HEK293 (cell line): ENCODE measurements at regions not wholly inside any gene's neighbourhood (a gene's known extent, or its start where the extent isn't known, plus 50 kb on each side); places are given as distances from the start of the nearest gene placed in this dataset.

ENCODE experiments used
- CTCF ChIA-PET: fragments of 350-600 bp; formaldehyde crosslinking; extraction: SDS; loops from one replicate; lab custom pipeline; 2021; ENCODE audit warnings: antibody characterized with exemption; lab: Yijun Ruan, JAX
- POLR2A ChIA-PET: fragments of 300-600 bp; formaldehyde crosslinking; extraction: SDS; loops from one replicate; lab custom pipeline; 2020; ENCODE audit warnings: antibody characterized with exemption, inconsistent platforms; lab: Yijun Ruan, JAX
- H3K27ac ChIP-seq: fragments of 200-500 bp; sonication (Bioruptor generic); 2 replicates; pipeline ENCODE4 v1.5.1; 2014; ENCODE audit warnings: low read depth, low read length, control low read depth, inconsistent platforms; ENCODE audit errors: extremely low read depth
- H3K36me3 ChIP-seq, 2 experiments: fragments of 200-500 bp in 1 of 2; sonication (Bioruptor generic) in 1 of 2; 1 replicate in 1 of 2; 2 replicates in 1 of 2; pipeline ENCODE4 v1.5.1; 2014 to 2017; ENCODE audit warnings: inconsistent platforms in 2 of 2, low read length in 2 of 2; ENCODE audit not compliant: control insufficient read depth in 2 of 2, insufficient read depth in 1 of 2
- H3K4me1 ChIP-seq: fragments of 200-500 bp; sonication (Bioruptor generic); 2 replicates; pipeline ENCODE4 v1.5.1; 2014; ENCODE audit warnings: mild to moderate bottlenecking, low read length, inconsistent platforms; ENCODE audit not compliant: control insufficient read depth, insufficient read depth
- H3K4me3 ChIP-seq: 2 replicates; pipeline ENCODE4 v1.5.1; 2011; ENCODE audit warnings: low read depth, mild to moderate bottlenecking, control low read depth, low read length, moderate library complexity
- H3K9me3 ChIP-seq: fragments of 200-500 bp; sonication (Bioruptor generic); 2 replicates; pipeline ENCODE4 v1.5.1; 2014; ENCODE audit warnings: low read depth, low read length, inconsistent platforms; ENCODE audit not compliant: control insufficient read depth, insufficient read depth
- HOXD13 ChIP-seq: sonication (generic); formaldehyde crosslinking; IDR thresholded peaks from 2 replicates; pipeline ENCODE4 v1.8.0; 2022; ENCODE audit warnings: missing genetic modification reagents, borderline replicate concordance
- KLF10 ChIP-seq: fragments of 450-650 bp; IDR thresholded peaks from 2 replicates; pipeline ENCODE4 v1.5.1; 2018; ENCODE audit warnings: missing biosample characterization, mild to moderate bottlenecking, missing genetic modification characterization
- KLF16 ChIP-seq: fragments of 450-650 bp; formaldehyde crosslinking; IDR thresholded peaks from 2 replicates; pipeline ENCODE4 v1.5.1; 2017; ENCODE audit warnings: missing biosample characterization, missing genetic modification characterization
- KLF9 ChIP-seq: fragments of 450-650 bp; formaldehyde crosslinking; IDR thresholded peaks from 2 replicates; pipeline ENCODE4 v1.5.1; 2016; ENCODE audit warnings: missing biosample characterization, missing genetic modification characterization, low read depth
- ZNF16 ChIP-seq: fragments of 450-650 bp; formaldehyde crosslinking; IDR thresholded peaks from 2 replicates; pipeline ENCODE4 v1.5.1; 2016; ENCODE audit warnings: low read depth, missing biosample characterization, missing genetic modification characterization
- ZNF335 ChIP-seq: fragments of 450-650 bp; formaldehyde crosslinking; conservative IDR thresholded peaks from 2 replicates; pipeline ENCODE4 v1.5.1; 2016; ENCODE audit warnings: missing biosample characterization, missing genetic modification characterization
- ZNF510 ChIP-seq: fragments of 450-650 bp; formaldehyde crosslinking; IDR thresholded peaks from 2 replicates; pipeline ENCODE4 v1.5.1; 2018; ENCODE audit warnings: mild to moderate bottlenecking, missing genetic modification characterization, missing biosample characterization; ENCODE audit not compliant: insufficient replicate concordance
- ZNF530 ChIP-seq: fragments of 450-650 bp; formaldehyde crosslinking; IDR thresholded peaks from 2 replicates; pipeline ENCODE4 v1.5.1; 2016; ENCODE audit warnings: low read depth, missing biosample characterization, missing genetic modification characterization
- ZNF544 ChIP-seq: fragments of 450-650 bp; formaldehyde crosslinking; IDR thresholded peaks from 2 replicates; pipeline ENCODE4 v1.5.0; 2017; ENCODE audit warnings: missing biosample characterization, missing genetic modification characterization
- ZNF600 ChIP-seq: fragments of 450-650 bp; formaldehyde crosslinking; IDR thresholded peaks from 2 replicates; pipeline ENCODE4 v1.5.1; 2016; ENCODE audit warnings: missing biosample characterization, missing genetic modification characterization
- ZNF654 ChIP-seq: fragments of 450-650 bp; formaldehyde crosslinking; IDR thresholded peaks from 2 replicates; pipeline ENCODE4 v1.5.1; 2016; ENCODE audit warnings: low read depth, missing biosample characterization, missing genetic modification characterization
- ZNF747 ChIP-seq: fragments of 450-650 bp; formaldehyde crosslinking; IDR thresholded peaks from 2 replicates; pipeline ENCODE4 v1.5.1; 2016; ENCODE audit warnings: missing biosample characterization, missing genetic modification characterization
- ZNF837 ChIP-seq: fragments of 450-650 bp; formaldehyde crosslinking; IDR thresholded peaks from 2 replicates; pipeline ENCODE4 v1.5.1; 2016; ENCODE audit warnings: missing biosample characterization, missing genetic modification characterization
- TF ChIP-seq, protein P1 (sequence below): fragments of 450-650 bp; formaldehyde crosslinking; IDR thresholded peaks from 2 replicates; pipeline ENCODE4 v1.5.1; 2016; ENCODE audit warnings: missing biosample characterization, missing genetic modification characterization
- TF ChIP-seq, protein P2 (sequence below): fragments of 450-650 bp; formaldehyde crosslinking; IDR thresholded peaks from 2 replicates; pipeline ENCODE4 v1.5.1; 2017; ENCODE audit warnings: missing biosample characterization, mild to moderate bottlenecking, missing genetic modification characterization, moderate library complexity
- TF ChIP-seq, protein P3 (sequence below): fragments of 450-650 bp; formaldehyde crosslinking; IDR thresholded peaks from 2 replicates; pipeline ENCODE4 v1.5.1; 2016; ENCODE audit warnings: missing biosample characterization, missing genetic modification characterization
- TF ChIP-seq, protein P4 (sequence below): fragments of 450-650 bp; formaldehyde crosslinking; conservative IDR thresholded peaks from 2 replicates; pipeline ENCODE4 v1.5.1; 2016; ENCODE audit warnings: low read depth, missing biosample characterization, missing genetic modification characterization
- TF ChIP-seq, protein P5 (sequence below): fragments of 450-650 bp; formaldehyde crosslinking; IDR thresholded peaks from 2 replicates; pipeline ENCODE4 v1.5.1; 2016; ENCODE audit warnings: missing biosample characterization, missing genetic modification characterization, borderline replicate concordance
- TF ChIP-seq, protein P6 (sequence below): fragments of 450-650 bp; formaldehyde crosslinking; IDR thresholded peaks from 2 replicates; pipeline ENCODE4 v1.5.1; 2017; ENCODE audit warnings: missing biosample characterization, missing genetic modification characterization

DNA sequence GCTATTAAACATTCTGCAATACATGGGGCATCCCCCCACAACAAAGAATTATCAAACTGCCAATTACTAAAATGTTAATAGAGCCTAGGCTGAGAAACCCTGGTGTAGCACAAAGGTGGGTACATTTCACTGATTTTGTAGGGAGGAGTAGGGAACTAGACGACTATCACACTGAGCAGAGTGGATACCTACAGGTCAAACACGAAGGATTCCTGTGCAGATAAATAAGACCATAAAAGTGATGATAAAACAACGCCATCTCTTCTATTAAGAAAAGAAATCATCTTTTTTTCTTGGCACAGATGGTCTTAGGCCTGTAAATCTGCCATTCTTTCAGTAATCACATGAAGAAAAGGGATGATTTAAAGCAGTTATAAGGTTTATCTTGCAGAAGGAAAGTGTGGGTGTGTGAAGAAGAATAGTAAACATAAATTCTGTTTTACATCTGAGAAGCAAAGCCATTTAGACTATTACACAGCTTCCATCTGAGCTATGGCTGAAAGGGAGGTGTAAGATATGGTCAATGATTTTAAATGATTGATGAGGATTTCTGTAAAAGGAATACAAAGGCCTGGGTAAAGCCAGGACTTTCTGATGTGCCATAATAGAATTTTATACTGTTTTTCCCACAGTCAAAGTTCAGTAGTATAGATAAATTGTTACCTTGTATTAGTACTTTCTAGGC is 429.4 kb upstream of the GOT2 start:
- Histone ChIP-seq H3K36me3 (no peaks in the 10 kb centered on the region), H3K4me3 (no peak overlapping the region), H3K27ac (no peak overlapping the region), H3K4me1 (no peaks in the 10 kb centered on the region), H3K9me3 (no peaks in the 10 kb centered on the region)
- TF ChIP-seq, protein P1, sequence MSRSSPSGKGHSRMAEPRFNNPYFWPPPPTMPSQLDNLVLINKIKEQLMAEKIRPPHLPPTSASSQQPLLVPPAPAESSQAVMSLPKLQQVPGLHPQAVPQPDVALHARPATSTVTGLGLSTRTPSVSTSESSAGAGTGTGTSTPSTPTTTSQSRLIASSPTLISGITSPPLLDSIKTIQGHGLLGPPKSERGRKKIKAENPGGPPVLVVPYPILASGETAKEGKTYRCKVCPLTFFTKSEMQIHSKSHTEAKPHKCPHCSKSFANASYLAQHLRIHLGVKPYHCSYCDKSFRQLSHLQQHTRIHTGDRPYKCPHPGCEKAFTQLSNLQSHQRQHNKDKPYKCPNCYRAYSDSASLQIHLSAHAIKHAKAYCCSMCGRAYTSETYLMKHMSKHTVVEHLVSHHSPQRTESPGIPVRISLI (tag by site-specific recombination): no peak
- TF ChIP-seq KLF9 (tag by site-specific recombination): no peak
- TF ChIP-seq ZNF600: no peak
- TF ChIP-seq ZNF530 (tag by site-specific recombination): no peak
- TF ChIP-seq KLF16: no peak
- TF ChIP-seq ZNF16: no peak
- TF ChIP-seq, protein P2, sequence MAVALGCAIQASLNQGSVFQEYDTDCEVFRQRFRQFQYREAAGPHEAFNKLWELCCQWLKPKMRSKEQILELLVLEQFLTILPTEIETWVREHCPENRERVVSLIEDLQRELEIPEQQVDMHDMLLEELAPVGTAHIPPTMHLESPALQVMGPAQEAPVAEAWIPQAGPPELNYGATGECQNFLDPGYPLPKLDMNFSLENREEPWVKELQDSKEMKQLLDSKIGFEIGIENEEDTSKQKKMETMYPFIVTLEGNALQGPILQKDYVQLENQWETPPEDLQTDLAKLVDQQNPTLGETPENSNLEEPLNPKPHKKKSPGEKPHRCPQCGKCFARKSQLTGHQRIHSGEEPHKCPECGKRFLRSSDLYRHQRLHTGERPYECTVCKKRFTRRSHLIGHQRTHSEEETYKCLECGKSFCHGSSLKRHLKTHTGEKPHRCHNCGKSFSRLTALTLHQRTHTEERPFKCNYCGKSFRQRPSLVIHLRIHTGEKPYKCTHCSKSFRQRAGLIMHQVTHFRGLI (tag by site-specific recombination): no peak
- TF ChIP-seq HOXD13 (CRISPR knock-in tag): no peak
- ChIA-PET CTCF (no interaction called here), POLR2A (no interaction called here)

DNA sequence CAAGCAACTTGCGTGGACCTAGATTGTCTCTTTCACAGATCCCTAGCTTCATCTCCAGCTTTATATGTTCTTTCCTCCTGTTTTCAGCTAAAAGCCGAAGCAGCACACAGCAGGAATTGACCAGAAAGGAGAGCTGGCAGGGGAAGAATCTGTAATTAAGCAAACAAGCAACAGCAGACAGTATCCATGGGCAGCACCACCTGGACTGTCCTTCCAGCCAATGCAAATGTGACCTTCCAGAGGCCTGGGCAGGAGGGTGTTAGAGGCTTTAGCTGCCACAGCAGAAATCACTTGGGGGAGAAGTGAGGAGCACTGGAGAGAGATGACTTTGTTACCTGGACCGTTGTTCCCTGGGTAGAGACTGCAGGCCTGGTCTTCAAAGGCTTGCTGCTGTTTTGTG is 427.6 kb upstream of the GOT2 start:
- Histone ChIP-seq H3K9me3 (no peaks in the 10 kb centered on the region), H3K27ac (no peak overlapping the region), H3K36me3 (no peaks in the 10 kb centered on the region), H3K4me1 (no peaks in the 10 kb centered on the region), H3K4me3 (no peak overlapping the region)
- ChIA-PET POLR2A (no interaction called here), CTCF (no interaction called here)
- TF ChIP-seq, protein P3, sequence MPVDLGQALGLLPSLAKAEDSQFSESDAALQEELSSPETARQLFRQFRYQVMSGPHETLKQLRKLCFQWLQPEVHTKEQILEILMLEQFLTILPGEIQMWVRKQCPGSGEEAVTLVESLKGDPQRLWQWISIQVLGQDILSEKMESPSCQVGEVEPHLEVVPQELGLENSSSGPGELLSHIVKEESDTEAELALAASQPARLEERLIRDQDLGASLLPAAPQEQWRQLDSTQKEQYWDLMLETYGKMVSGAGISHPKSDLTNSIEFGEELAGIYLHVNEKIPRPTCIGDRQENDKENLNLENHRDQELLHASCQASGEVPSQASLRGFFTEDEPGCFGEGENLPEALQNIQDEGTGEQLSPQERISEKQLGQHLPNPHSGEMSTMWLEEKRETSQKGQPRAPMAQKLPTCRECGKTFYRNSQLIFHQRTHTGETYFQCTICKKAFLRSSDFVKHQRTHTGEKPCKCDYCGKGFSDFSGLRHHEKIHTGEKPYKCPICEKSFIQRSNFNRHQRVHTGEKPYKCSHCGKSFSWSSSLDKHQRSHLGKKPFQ: no peak
- TF ChIP-seq KLF10 (tag by site-specific recombination) (no peak), ZNF544 (tag by site-specific recombination) (no peak), ZNF335 (tag by site-specific recombination) (no peak), ZNF837 (tag by site-specific recombination) (no peak), ZNF654 (no peak), ZNF747 (no peak), ZNF510 (tag by site-specific recombination) (no peak)
- TF ChIP-seq, protein P4, sequence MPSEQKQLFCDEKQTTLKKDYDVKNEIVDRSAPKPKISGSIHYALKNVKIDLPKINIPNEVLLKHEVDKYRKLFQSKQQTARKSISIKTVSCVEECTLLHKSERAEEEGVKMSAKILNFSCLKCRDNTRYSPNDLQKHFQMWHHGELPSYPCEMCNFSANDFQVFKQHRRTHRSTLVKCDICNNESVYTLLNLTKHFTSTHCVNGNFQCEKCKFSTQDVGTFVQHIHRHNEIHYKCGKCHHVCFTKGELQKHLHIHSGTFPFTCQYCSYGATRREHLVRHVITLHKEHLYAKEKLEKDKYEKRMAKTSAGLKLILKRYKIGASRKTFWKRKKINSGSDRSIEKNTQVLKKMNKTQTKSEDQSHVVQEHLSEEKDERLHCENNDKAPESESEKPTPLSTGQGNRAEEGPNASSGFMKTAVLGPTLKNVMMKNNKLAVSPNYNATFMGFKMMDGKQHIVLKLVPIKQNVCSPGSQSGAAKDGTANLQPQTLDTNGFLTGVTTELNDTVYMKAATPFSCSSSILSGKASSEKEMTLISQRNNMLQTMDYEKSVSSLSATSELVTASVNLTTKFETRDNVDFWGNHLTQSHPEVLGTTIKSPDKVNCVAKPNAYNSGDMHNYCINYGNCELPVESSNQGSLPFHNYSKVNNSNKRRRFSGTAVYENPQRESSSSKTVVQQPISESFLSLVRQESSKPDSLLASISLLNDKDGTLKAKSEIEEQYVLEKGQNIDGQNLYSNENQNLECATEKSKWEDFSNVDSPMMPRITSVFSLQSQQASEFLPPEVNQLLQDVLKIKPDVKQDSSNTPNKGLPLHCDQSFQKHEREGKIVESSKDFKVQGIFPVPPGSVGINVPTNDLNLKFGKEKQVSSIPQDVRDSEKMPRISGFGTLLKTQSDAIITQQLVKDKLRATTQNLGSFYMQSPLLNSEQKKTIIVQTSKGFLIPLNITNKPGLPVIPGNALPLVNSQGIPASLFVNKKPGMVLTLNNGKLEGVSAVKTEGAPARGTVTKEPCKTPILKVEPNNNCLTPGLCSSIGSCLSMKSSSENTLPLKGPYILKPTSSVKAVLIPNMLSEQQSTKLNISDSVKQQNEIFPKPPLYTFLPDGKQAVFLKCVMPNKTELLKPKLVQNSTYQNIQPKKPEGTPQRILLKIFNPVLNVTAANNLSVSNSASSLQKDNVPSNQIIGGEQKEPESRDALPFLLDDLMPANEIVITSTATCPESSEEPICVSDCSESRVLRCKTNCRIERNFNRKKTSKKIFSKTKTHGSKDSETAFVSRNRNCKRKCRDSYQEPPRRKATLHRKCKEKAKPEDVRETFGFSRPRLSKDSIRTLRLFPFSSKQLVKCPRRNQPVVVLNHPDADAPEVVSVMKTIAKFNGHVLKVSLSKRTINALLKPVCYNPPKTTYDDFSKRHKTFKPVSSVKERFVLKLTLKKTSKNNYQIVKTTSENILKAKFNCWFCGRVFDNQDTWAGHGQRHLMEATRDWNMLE (tag by site-specific recombination): no peak
- TF ChIP-seq, protein P5, sequence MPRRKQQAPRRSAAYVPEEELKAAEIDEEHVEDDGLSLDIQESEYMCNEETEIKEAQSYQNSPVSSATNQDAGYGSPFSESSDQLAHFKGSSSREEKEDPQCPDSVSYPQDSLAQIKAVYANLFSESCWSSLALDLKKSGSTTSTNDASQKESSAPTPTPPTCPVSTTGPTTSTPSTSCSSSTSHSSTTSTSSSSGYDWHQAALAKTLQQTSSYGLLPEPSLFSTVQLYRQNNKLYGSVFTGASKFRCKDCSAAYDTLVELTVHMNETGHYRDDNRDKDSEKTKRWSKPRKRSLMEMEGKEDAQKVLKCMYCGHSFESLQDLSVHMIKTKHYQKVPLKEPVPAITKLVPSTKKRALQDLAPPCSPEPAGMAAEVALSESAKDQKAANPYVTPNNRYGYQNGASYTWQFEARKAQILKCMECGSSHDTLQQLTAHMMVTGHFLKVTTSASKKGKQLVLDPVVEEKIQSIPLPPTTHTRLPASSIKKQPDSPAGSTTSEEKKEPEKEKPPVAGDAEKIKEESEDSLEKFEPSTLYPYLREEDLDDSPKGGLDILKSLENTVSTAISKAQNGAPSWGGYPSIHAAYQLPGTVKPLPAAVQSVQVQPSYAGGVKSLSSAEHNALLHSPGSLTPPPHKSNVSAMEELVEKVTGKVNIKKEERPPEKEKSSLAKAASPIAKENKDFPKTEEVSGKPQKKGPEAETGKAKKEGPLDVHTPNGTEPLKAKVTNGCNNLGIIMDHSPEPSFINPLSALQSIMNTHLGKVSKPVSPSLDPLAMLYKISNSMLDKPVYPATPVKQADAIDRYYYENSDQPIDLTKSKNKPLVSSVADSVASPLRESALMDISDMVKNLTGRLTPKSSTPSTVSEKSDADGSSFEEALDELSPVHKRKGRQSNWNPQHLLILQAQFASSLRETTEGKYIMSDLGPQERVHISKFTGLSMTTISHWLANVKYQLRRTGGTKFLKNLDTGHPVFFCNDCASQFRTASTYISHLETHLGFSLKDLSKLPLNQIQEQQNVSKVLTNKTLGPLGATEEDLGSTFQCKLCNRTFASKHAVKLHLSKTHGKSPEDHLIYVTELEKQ (tag by site-specific recombination): no peak
- TF ChIP-seq, protein P6, sequence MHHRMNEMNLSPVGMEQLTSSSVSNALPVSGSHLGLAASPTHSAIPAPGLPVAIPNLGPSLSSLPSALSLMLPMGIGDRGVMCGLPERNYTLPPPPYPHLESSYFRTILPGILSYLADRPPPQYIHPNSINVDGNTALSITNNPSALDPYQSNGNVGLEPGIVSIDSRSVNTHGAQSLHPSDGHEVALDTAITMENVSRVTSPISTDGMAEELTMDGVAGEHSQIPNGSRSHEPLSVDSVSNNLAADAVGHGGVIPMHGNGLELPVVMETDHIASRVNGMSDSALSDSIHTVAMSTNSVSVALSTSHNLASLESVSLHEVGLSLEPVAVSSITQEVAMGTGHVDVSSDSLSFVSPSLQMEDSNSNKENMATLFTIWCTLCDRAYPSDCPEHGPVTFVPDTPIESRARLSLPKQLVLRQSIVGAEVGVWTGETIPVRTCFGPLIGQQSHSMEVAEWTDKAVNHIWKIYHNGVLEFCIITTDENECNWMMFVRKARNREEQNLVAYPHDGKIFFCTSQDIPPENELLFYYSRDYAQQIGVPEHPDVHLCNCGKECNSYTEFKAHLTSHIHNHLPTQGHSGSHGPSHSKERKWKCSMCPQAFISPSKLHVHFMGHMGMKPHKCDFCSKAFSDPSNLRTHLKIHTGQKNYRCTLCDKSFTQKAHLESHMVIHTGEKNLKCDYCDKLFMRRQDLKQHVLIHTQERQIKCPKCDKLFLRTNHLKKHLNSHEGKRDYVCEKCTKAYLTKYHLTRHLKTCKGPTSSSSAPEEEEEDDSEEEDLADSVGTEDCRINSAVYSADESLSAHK (tag by site-specific recombination): no peak
